HG03139 (cell line): ENCODE measurements at regions not wholly inside any gene's neighbourhood (a gene's known extent, or its start where the extent isn't known, plus 50 kb on each side); places are given as distances from the start of the nearest gene placed in this dataset.

Source experiments
- ATAC-seq: cut with Tn5 transposase; IDR thresholded peaks from one replicate; pipeline ENCODE4 v1.9.1; 2021; ENCODE audit not compliant: unreplicated experiment

- ATAC-seq = peak; percentile 72
Observed at GRCh38 chr2:195021711-195022507, 635.1 kb upstream of the SLC39A10 start.

DNA sequence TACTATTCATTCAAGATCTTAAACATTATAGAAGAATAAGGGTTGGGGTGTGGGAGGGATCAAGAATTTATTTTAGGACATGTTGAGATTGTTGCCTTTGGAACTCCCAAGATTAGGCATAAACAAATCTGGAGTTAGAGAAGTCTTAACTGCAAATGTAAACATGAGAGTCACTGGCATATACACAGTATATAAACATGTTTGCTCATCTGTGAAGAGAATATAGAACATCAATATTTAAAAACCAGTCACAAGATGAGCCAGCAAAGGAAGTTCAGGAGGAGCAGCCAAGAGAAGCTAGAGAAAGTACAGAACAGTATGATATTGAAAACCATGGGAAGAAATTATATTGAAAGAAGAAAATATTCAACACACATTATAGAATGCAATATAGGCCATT, 638.6 kb upstream of the SLC39A10 start:
- ATAC-seq = no peak

GRCh38 chr2:195017890-195018289, 639.1 kb upstream of the SLC39A10 start:
- no peak for ATAC-seq

GRCh38 chr2:195016841-195017240, 640.2 kb upstream of the SLC39A10 start:
- no peak for ATAC-seq

DNA sequence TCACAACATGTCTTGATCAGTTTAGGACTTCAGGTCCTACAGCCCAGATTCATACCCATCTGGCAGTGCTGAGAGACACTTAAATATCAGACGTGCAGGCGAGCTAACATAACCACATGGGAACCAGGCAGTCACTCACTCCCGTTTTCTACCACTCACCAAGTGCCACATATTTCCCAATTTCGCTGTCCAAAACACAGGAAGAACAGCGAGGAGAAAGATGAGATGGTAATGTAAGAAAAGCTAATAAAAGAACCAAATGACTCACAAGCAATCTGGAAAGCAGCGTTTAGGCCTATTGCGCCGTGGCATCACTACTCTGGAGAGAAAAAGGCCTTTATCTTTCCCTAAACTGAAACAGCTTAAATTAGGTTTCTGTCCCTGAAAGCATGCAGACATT, 647.8 kb upstream of the SLC39A10 start:
- no peak for ATAC-seq

DNA sequence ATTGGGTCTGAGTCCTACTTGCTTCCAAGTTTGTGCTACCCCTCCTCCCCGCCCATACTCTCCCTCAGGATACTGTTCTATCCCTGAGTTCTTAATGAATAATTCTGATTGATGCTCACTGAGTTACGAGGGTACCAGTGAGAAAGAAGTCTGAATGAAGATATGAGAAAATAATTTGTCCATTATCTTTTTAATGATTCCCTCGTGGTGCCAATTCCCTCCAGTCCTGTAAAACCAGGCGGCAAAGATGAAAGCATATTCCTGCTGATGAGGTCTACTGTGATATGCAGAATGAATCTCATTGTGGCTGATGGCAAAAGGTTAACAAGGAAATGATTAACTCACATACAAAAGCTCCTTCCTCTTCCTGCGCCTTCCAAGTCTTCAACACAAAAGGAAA, 650.2 kb upstream of the SLC39A10 start:
- ATAC-seq = no peak

DNA sequence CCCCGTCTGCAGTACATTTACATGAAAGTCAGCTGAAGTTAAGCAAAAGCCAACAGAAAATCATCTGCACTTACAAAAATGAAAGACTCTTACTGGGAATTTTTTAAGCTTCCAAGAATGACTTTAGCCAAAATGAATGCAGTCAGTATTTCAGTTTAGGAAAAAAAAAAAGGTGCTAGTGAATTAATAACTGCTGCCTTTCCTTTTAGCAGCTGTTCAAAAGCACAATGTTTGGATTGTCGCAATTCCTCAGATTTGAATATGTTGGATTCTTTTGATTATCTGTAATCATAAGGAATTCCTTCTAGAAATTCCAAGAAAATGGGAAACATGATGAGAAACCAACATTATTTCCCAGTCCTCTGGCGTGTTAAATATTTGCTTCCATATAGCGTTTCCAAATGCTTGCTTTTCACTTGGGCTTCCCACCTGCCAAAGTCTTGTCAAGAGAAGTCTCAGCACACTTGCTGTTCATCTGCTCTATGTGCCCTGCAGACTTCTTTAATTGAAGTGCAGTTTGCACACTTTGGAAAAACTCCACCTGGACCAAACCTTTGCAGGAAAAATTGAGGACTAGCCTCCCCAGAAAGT, 653.0 kb upstream of the SLC39A10 start:
- ATAC-seq = no peak

DNA sequence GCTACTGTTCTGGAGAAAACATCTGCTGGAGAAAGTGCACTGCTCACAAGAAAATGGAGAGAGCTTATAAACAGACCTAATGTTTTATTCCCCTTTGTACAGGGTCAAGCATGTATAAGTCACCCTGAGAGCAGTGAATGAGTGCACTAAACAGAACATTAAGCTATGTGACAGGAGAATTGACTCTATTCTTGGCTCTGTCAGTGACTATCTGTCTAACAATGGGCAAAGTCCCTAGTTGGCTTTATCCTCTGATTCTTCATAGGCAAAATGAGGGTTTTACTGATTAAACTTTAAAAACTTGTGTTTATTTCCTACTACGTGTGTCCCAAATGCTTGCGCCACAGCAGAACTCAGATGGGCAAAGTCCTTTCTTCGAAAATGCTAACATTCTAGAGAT, 655.1 kb upstream of the SLC39A10 start:
- ATAC-seq = no peak

DNA sequence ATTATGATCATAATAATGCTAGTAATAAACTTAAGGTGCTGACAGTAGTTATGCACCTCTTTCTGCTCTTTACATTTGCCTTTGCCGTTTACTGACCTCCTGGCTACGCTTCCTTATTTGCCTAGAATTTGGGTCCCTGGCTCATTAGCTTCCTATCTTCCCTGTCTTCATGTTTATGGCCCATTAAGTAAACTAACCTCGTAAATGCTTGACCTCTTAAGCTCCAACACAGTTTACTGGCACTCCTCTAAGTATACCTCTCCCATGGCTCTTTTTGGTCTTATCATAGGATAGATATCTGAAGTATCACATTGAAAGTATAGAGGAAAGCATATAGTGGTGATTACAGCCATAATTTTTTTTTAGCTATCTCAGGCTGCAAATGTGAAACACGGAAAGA, 657.3 kb upstream of the SLC39A10 start:
- no peak for ATAC-seq

DNA sequence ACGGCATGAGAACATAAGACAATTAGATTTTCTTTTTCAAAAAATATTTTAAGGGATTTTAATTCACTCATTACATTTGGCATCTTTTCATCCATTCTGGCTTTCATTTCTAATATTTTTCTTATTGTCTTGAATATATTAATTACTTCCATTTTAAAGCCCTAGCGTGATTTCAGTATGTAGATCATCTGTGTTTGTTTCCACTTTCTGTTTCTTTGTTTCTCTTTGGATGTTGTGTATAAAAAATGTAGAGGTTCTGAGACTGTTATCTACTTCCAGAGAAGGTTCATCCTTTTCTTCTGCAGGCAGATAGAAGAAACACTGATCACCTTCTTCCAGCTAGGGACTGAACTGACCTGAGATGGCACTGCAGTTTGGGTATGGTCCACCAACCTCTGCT, 664.4 kb upstream of the SLC39A10 start:
- ATAC-seq = no peak

- ATAC-seq = no peak
Observed at GRCh38 chr2:194985258-194985657, 671.8 kb upstream of the SLC39A10 start.

DNA sequence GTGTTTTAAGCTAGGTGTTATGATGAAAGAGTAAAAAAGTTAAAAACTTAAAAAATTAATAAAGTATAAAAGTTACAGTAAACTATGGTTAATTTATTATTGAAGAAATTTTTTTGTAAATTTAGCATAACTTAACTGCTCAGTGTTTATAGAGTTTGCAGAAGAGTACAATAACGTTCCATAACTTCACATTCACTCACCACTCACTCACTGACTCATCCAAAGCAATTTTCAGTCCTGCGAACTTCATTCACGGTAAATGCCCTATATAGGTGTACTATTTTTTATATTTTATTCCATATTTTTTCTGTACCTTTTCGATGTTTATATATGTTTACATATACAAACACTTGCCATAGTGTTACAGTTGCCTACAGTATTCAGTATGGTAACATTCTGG, 694.8 kb upstream of the SLC39A10 start:
- ATAC-seq = no peak

- ATAC-seq = no peak
Observed at GRCh38 chr2:194954218-194954617, 702.8 kb upstream of the SLC39A10 start.

GRCh38 chr2:194946826-194947225, 710.2 kb upstream of the SLC39A10 start:
- no peak for ATAC-seq

- no peak for ATAC-seq
Observed at GRCh38 chr2:194938066-194938465, 719.0 kb upstream of the SLC39A10 start.

DNA sequence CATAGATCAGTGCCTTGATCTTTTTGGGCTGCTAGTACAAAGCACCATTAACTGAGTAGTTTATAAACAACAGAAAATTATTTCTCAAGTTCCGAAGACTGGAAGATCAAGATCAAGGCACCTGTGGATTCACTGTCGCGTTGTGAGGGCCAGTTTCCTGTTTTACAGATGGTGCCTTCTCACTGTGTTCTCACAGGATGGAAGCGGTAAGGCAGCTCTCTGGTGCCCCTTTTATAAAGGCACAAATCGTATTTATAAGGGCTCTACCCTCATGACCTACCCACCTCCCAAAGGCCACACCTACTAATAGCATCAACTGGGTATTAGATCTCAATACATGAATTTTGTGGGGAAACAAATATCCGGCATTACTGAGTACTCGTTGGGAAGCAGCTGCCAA, 729.5 kb upstream of the SLC39A10 start:
- no peak for ATAC-seq

DNA sequence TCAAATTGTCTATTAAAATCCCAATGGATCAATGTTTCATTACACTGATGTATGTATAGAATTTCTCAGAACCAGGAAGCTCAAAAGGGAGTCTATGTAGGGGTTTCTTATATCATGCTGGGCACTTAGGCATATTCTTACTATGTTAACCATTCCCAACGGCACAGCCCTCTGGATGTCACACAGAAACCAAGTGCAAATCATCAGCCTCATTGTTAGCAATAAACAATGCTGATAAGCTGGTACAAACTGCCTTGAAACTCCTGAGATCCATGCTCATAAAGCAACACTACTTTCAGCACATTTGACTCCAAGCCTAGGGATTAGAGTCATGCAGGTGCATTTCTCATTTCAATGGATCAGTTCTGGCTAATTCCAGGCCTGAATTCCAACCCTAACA, 730.2 kb upstream of the SLC39A10 start:
- no peak for ATAC-seq

DNA sequence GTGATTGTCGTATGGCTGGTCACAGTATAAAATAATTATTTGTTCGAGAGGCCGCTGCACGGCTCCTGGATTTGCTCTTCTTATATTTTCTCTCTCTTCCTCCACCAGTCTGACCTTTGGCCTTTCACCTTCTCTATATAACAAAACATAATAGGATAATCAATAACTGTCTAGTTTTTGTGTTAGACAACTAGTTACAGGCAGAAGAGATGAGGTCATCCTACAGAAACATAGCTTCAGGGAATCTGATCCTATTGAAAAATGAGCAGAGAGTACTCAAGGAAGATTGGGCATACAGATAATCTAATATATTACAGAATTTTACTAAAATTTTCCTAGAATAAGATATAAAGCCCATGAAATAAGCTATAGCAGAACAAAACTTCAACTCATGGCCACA, 731.3 kb upstream of the SLC39A10 start:
- ATAC-seq = no peak

DNA sequence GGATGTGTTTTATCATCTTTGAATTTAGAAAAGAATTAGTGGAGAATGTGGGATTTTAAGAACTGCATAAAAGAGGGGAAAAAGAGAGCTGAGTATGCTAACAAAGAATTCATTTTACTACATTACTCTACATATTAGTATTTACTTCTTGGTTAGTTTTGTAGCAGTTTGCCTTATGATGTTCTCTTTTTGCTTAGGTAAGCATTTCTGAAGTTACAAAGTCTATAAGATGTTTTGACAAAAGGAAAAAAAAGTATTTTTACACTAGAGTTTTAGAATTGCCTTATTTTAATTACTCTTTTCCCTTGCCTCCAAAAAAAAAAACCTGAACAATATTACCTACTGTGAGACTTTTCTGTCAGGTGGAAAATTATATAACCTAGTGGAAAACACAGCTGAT, 739.5 kb upstream of the SLC39A10 start:
- ATAC-seq = no peak

DNA sequence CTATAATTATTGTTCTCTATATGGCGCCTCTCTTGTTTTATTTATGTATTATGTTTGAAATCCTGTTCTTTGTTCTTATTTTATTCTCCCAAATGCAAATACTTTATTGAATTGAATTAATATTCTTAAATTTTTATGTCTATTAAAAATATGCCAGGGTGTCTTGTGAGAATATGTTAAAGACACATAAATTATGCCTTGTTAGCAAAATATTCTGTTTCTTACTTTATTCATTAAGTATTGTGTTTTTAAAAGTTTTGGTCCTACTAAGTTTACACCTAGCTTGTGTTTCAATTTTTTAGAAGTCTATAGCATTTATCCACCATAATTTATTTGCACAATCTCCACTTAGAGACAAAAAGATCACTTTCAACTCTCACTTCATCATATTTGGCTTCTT, 741.5 kb upstream of the SLC39A10 start:
- ATAC-seq = no peak

DNA sequence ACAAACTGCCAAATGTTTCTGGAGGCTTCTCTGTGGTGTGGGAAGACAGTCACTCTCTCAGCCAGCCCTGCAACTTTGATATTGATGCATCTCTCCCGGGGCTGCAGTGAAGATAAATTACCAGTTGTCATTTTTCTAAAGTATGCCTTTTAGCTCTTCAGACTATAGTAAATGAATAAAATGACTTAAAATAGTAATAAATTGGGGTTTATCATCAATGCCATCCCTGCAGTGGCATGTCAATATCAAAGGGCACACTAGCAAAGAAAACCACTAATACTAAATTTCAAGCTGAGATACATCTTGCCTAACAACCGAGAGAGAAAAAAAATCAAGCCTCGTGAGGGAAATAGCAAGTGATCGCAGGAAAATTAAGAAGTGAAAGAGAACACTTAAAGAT, 749.5 kb upstream of the SLC39A10 start:
- no peak for ATAC-seq

DNA sequence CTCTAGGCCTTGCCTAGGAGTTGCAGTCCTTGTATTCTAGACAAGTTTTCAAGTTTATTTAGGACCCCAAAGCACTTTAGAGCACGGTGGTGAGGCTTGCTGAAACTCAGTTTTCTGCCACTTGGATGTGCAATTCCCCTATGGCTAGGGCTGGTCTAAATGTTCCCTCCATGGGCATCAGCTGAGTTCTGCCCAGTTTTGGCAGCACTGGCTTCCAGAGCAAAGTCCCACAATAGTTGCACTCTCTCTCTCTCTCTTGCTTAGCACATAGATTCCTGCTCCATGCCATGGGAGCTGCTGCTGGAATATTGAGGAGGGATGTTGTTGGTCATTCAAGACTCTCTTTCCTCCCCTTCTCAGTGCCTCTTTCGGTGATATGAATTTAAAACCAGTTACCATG, 760.2 kb upstream of the SLC39A10 start:
- ATAC-seq = no peak

DNA sequence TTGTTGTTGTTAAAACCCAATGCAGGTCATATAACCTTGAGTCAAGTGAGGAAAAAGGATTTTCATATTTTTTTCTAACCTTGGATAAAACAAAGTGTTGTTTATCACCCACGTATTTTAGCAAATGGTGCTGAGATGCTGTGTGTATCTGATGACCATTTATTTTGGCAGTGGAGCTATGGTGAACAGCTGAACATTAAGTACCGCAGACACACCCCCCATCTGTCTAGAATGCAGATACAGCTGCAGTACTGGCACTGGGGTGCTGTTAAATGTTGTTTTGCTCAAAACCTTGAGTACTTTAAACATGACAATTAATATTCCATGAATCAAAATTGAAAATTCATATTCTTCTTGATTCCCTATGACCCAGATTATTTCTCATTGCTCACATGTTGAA, 773.3 kb upstream of the SLC39A10 start:
- no peak for ATAC-seq
